ENCODE measurements at regions not wholly inside any gene's neighbourhood (a gene's known extent, or its start where the extent isn't known, plus 50 kb on each side); places are given as distances from the start of the nearest gene placed in this dataset.

- Histone ChIP-seq H3K9me3 (ENCODE audit: control insufficient read depth, low read depth, low read length) (no peaks in the 10 kb centered on the region), H3K27me3 (ENCODE audit: control insufficient read depth, insufficient read depth, low read length) (no peaks in the 10 kb centered on the region), H3K4me3 (ENCODE audit: low read length) (no peak overlapping the region), H3K27ac (ENCODE audit: low read length) (no peak overlapping the region), H3K9ac (ENCODE audit: low read length) (no peak overlapping the region), H3K36me3 (ENCODE audit: control insufficient read depth, low read depth, low read length) (no peaks in the 10 kb centered on the region), H3K4me1 (ENCODE audit: control insufficient read depth, low read depth, low read length) (peaks cover 1% of the 10 kb centered on the region)
These were observed 529.8 kb downstream of the CD83 start for GRCh38 chr6:14647357-14647756.

- Histone ChIP-seq H3K4me3 (ENCODE audit: low read length) (no peak overlapping the region), H3K36me3 (ENCODE audit: control insufficient read depth, low read depth, low read length) (no peaks in the 10 kb centered on the region), H3K27me3 (ENCODE audit: control insufficient read depth, insufficient read depth, low read length) (no peaks in the 10 kb centered on the region), H3K27ac (ENCODE audit: low read length) (no peak overlapping the region), H3K9ac (ENCODE audit: low read length) (no peak overlapping the region), H3K9me3 (ENCODE audit: control insufficient read depth, low read depth, low read length) (no peaks in the 10 kb centered on the region), H3K4me1 (ENCODE audit: control insufficient read depth, low read depth, low read length) (peaks cover 3% of the 10 kb centered on the region)
These were observed 535.0 kb downstream of the CD83 start for GRCh38 chr6:14652536-14652935.

- no peak overlapping the region for H3K27ac ChIP-seq (ENCODE audit: low read length)
These were observed 537.9 kb downstream of the CD83 start for GRCh38 chr6:14655201-14656061.

GRCh38 chr6:14656078-14656521 lies 538.5 kb downstream of the CD83 start:
- Histone ChIP-seq H3K9ac (ENCODE audit: low read length) (no peak overlapping the region), H3K27ac (ENCODE audit: low read length) (no peak overlapping the region), H3K27me3 (ENCODE audit: control insufficient read depth, insufficient read depth, low read length) (no peaks in the 10 kb centered on the region), H3K4me3 (ENCODE audit: low read length) (no peak overlapping the region), H3K4me1 (ENCODE audit: control insufficient read depth, low read depth, low read length) (peaks cover 15% of the 10 kb centered on the region), H3K9me3 (ENCODE audit: control insufficient read depth, low read depth, low read length) (no peaks in the 10 kb centered on the region), H3K36me3 (ENCODE audit: control insufficient read depth, low read depth, low read length) (no peaks in the 10 kb centered on the region)

More at GRCh38 chr6:14655201-14656061, 537.9 kb downstream of the CD83 start:
- no peak overlapping the region for H3K9ac ChIP-seq (ENCODE audit: low read length)
- H3K4me1 ChIP-seq (ENCODE audit: control insufficient read depth, low read depth, low read length) = peaks cover 12% of the 10 kb centered on the region
- no peaks in the 10 kb centered on the region for H3K36me3 ChIP-seq (ENCODE audit: control insufficient read depth, low read depth, low read length)
- no peaks in the 10 kb centered on the region for H3K27me3 ChIP-seq (ENCODE audit: control insufficient read depth, insufficient read depth, low read length)
- no peak overlapping the region for H3K4me3 ChIP-seq (ENCODE audit: low read length)
- no peaks in the 10 kb centered on the region for H3K9me3 ChIP-seq (ENCODE audit: control insufficient read depth, low read depth, low read length)

- Histone ChIP-seq H3K9ac (ENCODE audit: low read length) (no peak overlapping the region), H3K27me3 (ENCODE audit: control insufficient read depth, insufficient read depth, low read length) (no peaks in the 10 kb centered on the region), H3K36me3 (ENCODE audit: control insufficient read depth, low read depth, low read length) (no peaks in the 10 kb centered on the region), H3K9me3 (ENCODE audit: control insufficient read depth, low read depth, low read length) (no peaks in the 10 kb centered on the region), H3K27ac (ENCODE audit: low read length) (no peak overlapping the region), H3K4me3 (ENCODE audit: low read length) (no peak overlapping the region), H3K4me1 (ENCODE audit: control insufficient read depth, low read depth, low read length) (peaks cover 15% of the 10 kb centered on the region)
These were observed 539.1 kb downstream of the CD83 start for GRCh38 chr6:14656649-14657048.

GRCh38 chr6:14658030-14658429 lies 540.5 kb downstream of the CD83 start:
- Histone ChIP-seq H3K27ac (ENCODE audit: low read length) (no peak overlapping the region), H3K9me3 (ENCODE audit: control insufficient read depth, low read depth, low read length) (no peaks in the 10 kb centered on the region), H3K4me3 (ENCODE audit: low read length) (no peak overlapping the region), H3K27me3 (ENCODE audit: control insufficient read depth, insufficient read depth, low read length) (no peaks in the 10 kb centered on the region), H3K4me1 (ENCODE audit: control insufficient read depth, low read depth, low read length) (peaks cover 15% of the 10 kb centered on the region), H3K9ac (ENCODE audit: low read length) (no peak overlapping the region), H3K36me3 (ENCODE audit: control insufficient read depth, low read depth, low read length) (no peaks in the 10 kb centered on the region)

GRCh38 chr6:14658886-14659561 lies 541.5 kb downstream of the CD83 start:
- Histone ChIP-seq H3K27ac (ENCODE audit: low read length) (no peak overlapping the region), H3K9ac (ENCODE audit: low read length) (no peak overlapping the region), H3K27me3 (ENCODE audit: control insufficient read depth, insufficient read depth, low read length) (no peaks in the 10 kb centered on the region), H3K9me3 (ENCODE audit: control insufficient read depth, low read depth, low read length) (no peaks in the 10 kb centered on the region), H3K4me3 (ENCODE audit: low read length) (no peak overlapping the region), H3K4me1 (ENCODE audit: control insufficient read depth, low read depth, low read length) (peaks cover 13% of the 10 kb centered on the region), H3K36me3 (ENCODE audit: control insufficient read depth, low read depth, low read length) (no peaks in the 10 kb centered on the region)

- no peak overlapping the region for H3K27ac ChIP-seq (ENCODE audit: low read length)
- H3K4me1 ChIP-seq (ENCODE audit: control insufficient read depth, low read depth, low read length) = peaks cover 11% of the 10 kb centered on the region
- no peaks in the 10 kb centered on the region for H3K36me3 ChIP-seq (ENCODE audit: control insufficient read depth, low read depth, low read length)
- no peak overlapping the region for H3K4me3 ChIP-seq (ENCODE audit: low read length)
- no peaks in the 10 kb centered on the region for H3K27me3 ChIP-seq (ENCODE audit: control insufficient read depth, insufficient read depth, low read length)
- no peaks in the 10 kb centered on the region for H3K9me3 ChIP-seq (ENCODE audit: control insufficient read depth, low read depth, low read length)
- H3K9ac ChIP-seq (ENCODE audit: low read length) = no peak overlapping the region
These were observed 542.3 kb downstream of the CD83 start for GRCh38 chr6:14659841-14660240.

- no peaks in the 10 kb centered on the region for H3K27me3 ChIP-seq (ENCODE audit: control insufficient read depth, insufficient read depth, low read length)
- no peak overlapping the region for H3K27ac ChIP-seq (ENCODE audit: low read length)
- H3K9ac ChIP-seq (ENCODE audit: low read length) = no peak overlapping the region
- no peak overlapping the region for H3K4me3 ChIP-seq (ENCODE audit: low read length)
- H3K36me3 ChIP-seq (ENCODE audit: control insufficient read depth, low read depth, low read length) = no peaks in the 10 kb centered on the region
- peaks cover 11% of the 10 kb centered on the region for H3K4me1 ChIP-seq (ENCODE audit: control insufficient read depth, low read depth, low read length)
- H3K9me3 ChIP-seq (ENCODE audit: control insufficient read depth, low read depth, low read length) = no peaks in the 10 kb centered on the region
These were observed 543.4 kb downstream of the CD83 start for GRCh38 chr6:14660806-14661579.

GRCh38 chr6:14661691-14662090 lies 544.1 kb downstream of the CD83 start:
- Histone ChIP-seq H3K27ac (ENCODE audit: low read length) (no peak overlapping the region), H3K27me3 (ENCODE audit: control insufficient read depth, insufficient read depth, low read length) (no peaks in the 10 kb centered on the region), H3K4me3 (ENCODE audit: low read length) (no peak overlapping the region), H3K9ac (ENCODE audit: low read length) (no peak overlapping the region), H3K36me3 (ENCODE audit: control insufficient read depth, low read depth, low read length) (no peaks in the 10 kb centered on the region), H3K4me1 (ENCODE audit: control insufficient read depth, low read depth, low read length) (peaks cover 11% of the 10 kb centered on the region), H3K9me3 (ENCODE audit: control insufficient read depth, low read depth, low read length) (no peaks in the 10 kb centered on the region)

- no peak overlapping the region for H3K9ac ChIP-seq (ENCODE audit: low read length)
- no peak overlapping the region for H3K4me3 ChIP-seq (ENCODE audit: low read length)
- no peaks in the 10 kb centered on the region for H3K9me3 ChIP-seq (ENCODE audit: control insufficient read depth, low read depth, low read length)
- H3K27me3 ChIP-seq (ENCODE audit: control insufficient read depth, insufficient read depth, low read length) = no peaks in the 10 kb centered on the region
- no peak overlapping the region for H3K27ac ChIP-seq (ENCODE audit: low read length)
- no peaks in the 10 kb centered on the region for H3K36me3 ChIP-seq (ENCODE audit: control insufficient read depth, low read depth, low read length)
- peaks cover 11% of the 10 kb centered on the region for H3K4me1 ChIP-seq (ENCODE audit: control insufficient read depth, low read depth, low read length)
These were observed 546.6 kb downstream of the CD83 start for GRCh38 chr6:14664112-14664601.

All from iPS-18a (cell line).